ENCODE measurements at regions not wholly inside any gene's neighbourhood (a gene's known extent, or its start where the extent isn't known, plus 50 kb on each side); places are given as distances from the start of the nearest gene placed in this dataset.

DNA sequence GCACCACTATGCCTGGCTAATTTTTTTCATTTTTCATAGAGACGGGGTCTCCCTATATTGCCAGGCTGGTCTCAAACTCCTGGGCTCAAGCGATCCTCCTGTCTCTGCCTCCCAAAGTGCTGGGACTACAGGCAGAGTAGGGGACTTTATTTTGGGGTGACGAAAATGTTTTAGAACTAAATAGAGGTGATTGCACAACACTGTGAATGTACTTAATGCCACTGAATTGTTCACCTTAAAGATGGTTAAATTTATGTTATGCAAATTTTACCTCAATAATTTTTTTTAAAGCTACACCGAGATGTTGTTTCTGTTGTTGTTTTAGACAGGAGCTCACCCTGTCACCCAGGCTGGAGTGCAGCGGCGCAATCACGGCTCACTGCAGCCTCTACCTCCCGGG lies 111.9 kb upstream of the SEC14L1 start:
- ChIA-PET CTCF (ENCODE audit: partially characterized antibody) (interaction anchor here (1.5 kb wide), 1 partner anchor 27 kb away, joined by 5 read pairs; no protein-coding TSS in a partner anchor), POLR2A (ENCODE audit: partially characterized antibody) (no interaction called here)
- no peaks in the 10 kb centered on the region for H3K4me1 Mint-ChIP-seq
- Histone ChIP-seq H3K9me3 (ENCODE audit: control insufficient read depth in 1 of 2, low read length in 2 of 2) (peaks cover 0 to 8% of the 10 kb centered on the region in 2 donors), H3K4me1 (ENCODE audit: insufficient read depth, low read length) (no peaks in the 10 kb centered on the region), H3K27ac (ENCODE audit: low read depth, low read length) (no peak overlapping the region), H3K36me3 (ENCODE audit: insufficient read depth, low read length) (no peaks in the 10 kb centered on the region), H3K27me3 (ENCODE audit: insufficient read depth, low read length) (no peaks in the 10 kb centered on the region), H3K4me3 (ENCODE audit: low read length in 2 of 2) (no peak overlapping the region)
- intact Hi-C loops (cut with micrococcal nuclease) = no loop called here
- H3K27me3 Mint-ChIP-seq = peaks cover 0 to 4% of the 10 kb centered on the region in 2 donors
- no peak for DNase-seq
- H3K9me3 Mint-ChIP-seq = peaks cover 0 to 27% (median 10%) of the 10 kb centered on the region in 8 donors
- H3K36me3 Mint-ChIP-seq = peaks cover 0 to 9% of the 10 kb centered on the region in 2 donors
- H3K4me3 Mint-ChIP-seq = no peak overlapping the region
- H3K27ac Mint-ChIP-seq = no peak overlapping the region

DNA sequence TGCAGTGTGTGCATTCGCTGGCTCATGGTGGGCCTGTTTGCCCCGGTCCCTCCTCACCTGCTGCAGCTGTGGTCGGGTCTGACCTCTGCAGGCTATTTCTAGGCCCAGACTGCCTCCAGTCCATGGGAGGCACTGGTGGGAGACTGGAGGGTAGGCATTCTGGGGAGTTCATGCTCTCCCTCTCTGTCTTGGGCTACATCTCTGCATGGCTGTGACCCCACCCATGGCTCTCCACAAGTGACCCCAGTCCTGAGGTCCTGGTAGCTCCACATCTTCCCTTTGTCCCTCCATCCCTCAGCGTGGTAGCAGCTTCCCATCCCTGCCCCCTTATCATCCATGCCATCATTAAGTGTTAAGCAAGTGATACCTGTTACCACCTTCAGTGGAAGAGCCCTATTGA lies 107.8 kb upstream of the SEC14L1 start:
- peaks cover 0 to 8% of the 10 kb centered on the region in 2 donors for H3K9me3 ChIP-seq (ENCODE audit: control insufficient read depth in 1 of 2, low read length in 2 of 2)
- Mint-ChIP-seq H3K36me3 (peaks cover 0 to 3% of the 10 kb centered on the region in 2 donors), H3K4me3 (no peak overlapping the region), H3K27ac (no peak overlapping the region), H3K27me3 (peaks cover 3 to 15% of the 10 kb centered on the region in 2 donors), H3K4me1 (no peaks in the 10 kb centered on the region), H3K9me3 (peaks cover 0 to 14% (median 10%) of the 10 kb centered on the region in 8 donors)
- intact Hi-C loops (cut with micrococcal nuclease) = no loop called here
- H3K27ac ChIP-seq (ENCODE audit: low read depth, low read length) = no peak overlapping the region
- CTCF ChIA-PET (ENCODE audit: partially characterized antibody) = no interaction called here
- H3K4me3 ChIP-seq (ENCODE audit: low read length in 2 of 2) = no peak overlapping the region
- H3K4me1 ChIP-seq (ENCODE audit: insufficient read depth, low read length) = no peaks in the 10 kb centered on the region
- H3K27me3 ChIP-seq (ENCODE audit: insufficient read depth, low read length) = peaks cover 6% of the 10 kb centered on the region
- POLR2A ChIA-PET (ENCODE audit: partially characterized antibody) = no interaction called here
- DNase-seq = no peak
- H3K36me3 ChIP-seq (ENCODE audit: insufficient read depth, low read length) = no peaks in the 10 kb centered on the region

DNA sequence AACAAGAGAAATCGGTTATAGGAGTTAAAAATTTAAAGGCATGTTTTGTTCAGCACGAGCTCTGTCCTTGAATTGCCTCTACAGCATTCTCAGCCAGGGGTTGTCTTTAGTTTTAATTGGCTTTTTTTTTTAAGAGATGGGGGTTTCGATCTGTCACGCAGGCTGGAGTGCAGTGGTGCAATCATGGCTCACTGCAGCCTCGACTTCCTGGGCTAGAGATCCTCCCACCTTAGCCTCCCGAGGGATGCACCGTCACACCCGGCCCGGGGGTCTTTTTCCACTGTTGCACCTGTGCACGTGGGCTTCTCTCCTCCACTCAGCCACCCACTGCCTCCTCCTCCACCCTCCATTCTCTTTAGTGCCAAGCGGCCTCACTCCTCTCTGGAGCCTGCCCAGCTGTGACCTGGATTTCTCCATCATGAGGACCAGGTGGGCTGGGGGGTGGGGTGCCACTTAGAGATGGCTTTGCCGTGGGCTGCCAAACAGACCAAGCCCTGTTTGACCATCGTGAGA lies 106.8 kb upstream of the SEC14L1 start:
- POLR2A ChIA-PET (ENCODE audit: partially characterized antibody) = no interaction called here
- Mint-ChIP-seq H3K9me3 (peaks cover 0 to 14% (median 10%) of the 10 kb centered on the region in 8 donors), H3K36me3 (peaks cover 0 to 3% of the 10 kb centered on the region in 2 donors), H3K27ac (no peak overlapping the region), H3K4me1 (no peaks in the 10 kb centered on the region), H3K4me3 (no peak overlapping the region), H3K27me3 (peaks cover 3 to 15% of the 10 kb centered on the region in 2 donors)
- H3K4me3 ChIP-seq (ENCODE audit: low read length in 2 of 2) = no peak overlapping the region
- no peak overlapping the region for H3K27ac ChIP-seq (ENCODE audit: low read depth, low read length)
- H3K4me1 ChIP-seq (ENCODE audit: insufficient read depth, low read length) = no peaks in the 10 kb centered on the region
- H3K36me3 ChIP-seq (ENCODE audit: insufficient read depth, low read length) = no peaks in the 10 kb centered on the region
- CTCF ChIA-PET (ENCODE audit: partially characterized antibody) = no interaction called here
- DNase-seq = no peak
- peaks cover 0 to 8% of the 10 kb centered on the region in 2 donors for H3K9me3 ChIP-seq (ENCODE audit: control insufficient read depth in 1 of 2, low read length in 2 of 2)
- intact Hi-C loops (cut with micrococcal nuclease) = no loop called here
- peaks cover 6% of the 10 kb centered on the region for H3K27me3 ChIP-seq (ENCODE audit: insufficient read depth, low read length)

DNA sequence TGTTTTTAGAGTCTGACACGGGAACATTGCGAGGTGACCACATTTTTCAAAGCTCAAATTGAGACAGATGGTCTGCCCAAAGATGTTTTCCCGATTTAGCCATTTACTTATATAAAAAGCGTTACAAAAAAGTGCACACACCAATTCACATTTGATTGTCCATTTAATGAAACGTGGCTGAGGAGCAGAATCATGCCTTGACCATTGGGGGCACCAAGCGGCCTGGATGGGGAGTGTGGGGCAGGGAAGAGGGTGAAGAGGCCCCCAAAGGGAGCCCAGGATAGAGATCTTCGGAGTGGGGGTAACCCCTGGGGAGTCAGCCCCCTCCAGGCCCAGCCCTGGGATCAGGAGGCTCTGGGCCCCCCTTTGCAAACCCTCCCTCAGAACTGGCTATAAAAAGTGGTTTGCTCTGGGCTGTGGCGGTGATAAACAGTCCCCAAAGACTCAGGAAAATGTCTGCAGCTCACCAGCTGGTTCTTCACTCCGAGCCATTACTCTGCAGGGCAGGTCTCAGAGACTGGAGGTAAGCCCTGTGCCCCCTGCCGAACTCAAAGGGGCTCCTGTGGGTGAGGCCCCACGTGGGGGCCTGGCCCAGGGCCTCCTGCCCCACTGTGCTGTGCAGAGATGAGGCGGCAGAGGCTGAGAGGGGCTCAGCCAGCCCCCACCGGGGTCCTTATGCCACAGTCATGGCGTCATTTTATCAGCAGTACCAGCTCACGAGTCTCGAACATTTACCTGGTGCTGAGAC lies 105.9 kb upstream of the SEC14L1 start:
- Histone ChIP-seq H3K4me1 (ENCODE audit: insufficient read depth, low read length) (no peaks in the 10 kb centered on the region), H3K27me3 (ENCODE audit: insufficient read depth, low read length) (peaks cover 6% of the 10 kb centered on the region), H3K36me3 (ENCODE audit: insufficient read depth, low read length) (no peaks in the 10 kb centered on the region), H3K27ac (ENCODE audit: low read depth, low read length) (no peak overlapping the region), H3K4me3 (ENCODE audit: low read length in 2 of 2) (no peak overlapping the region), H3K9me3 (ENCODE audit: control insufficient read depth in 1 of 2, low read length in 2 of 2) (peaks cover 0 to 8% of the 10 kb centered on the region in 2 donors)
- no peak for DNase-seq
- Mint-ChIP-seq H3K36me3 (peaks cover 0 to 3% of the 10 kb centered on the region in 2 donors), H3K9me3 (peaks cover 0 to 14% (median 10%) of the 10 kb centered on the region in 8 donors), H3K4me1 (no peaks in the 10 kb centered on the region), H3K4me3 (no peak overlapping the region), H3K27me3 (peaks cover 4 to 19% of the 10 kb centered on the region in 2 donors), H3K27ac (no peak overlapping the region)
- ChIA-PET CTCF (ENCODE audit: partially characterized antibody) (interaction anchor here (3.9 kb wide), 1 partner anchor 22 kb away, joined by 13 read pairs; no protein-coding TSS in a partner anchor), POLR2A (ENCODE audit: partially characterized antibody) (no interaction called here)
- intact Hi-C loops (cut with micrococcal nuclease) = no loop called here

GRCh38 chr17:77035526-77035925 lies 105.2 kb upstream of the SEC14L1 start:
- Mint-ChIP-seq H3K27me3 (peaks cover 4 to 19% of the 10 kb centered on the region in 2 donors), H3K4me1 (no peaks in the 10 kb centered on the region), H3K27ac (no peak overlapping the region), H3K36me3 (peaks cover 0 to 3% of the 10 kb centered on the region in 2 donors), H3K9me3 (peaks cover 0 to 14% (median 10%) of the 10 kb centered on the region in 8 donors), H3K4me3 (no peak overlapping the region)
- Histone ChIP-seq H3K4me1 (ENCODE audit: insufficient read depth, low read length) (no peaks in the 10 kb centered on the region), H3K4me3 (ENCODE audit: low read length in 2 of 2) (no peak overlapping the region), H3K36me3 (ENCODE audit: insufficient read depth, low read length) (no peaks in the 10 kb centered on the region), H3K27ac (ENCODE audit: low read depth, low read length) (no peak overlapping the region), H3K27me3 (ENCODE audit: insufficient read depth, low read length) (peaks cover 6% of the 10 kb centered on the region), H3K9me3 (ENCODE audit: control insufficient read depth in 1 of 2, low read length in 2 of 2) (peaks cover 0 to 8% of the 10 kb centered on the region in 2 donors)
- no peak for DNase-seq
- ChIA-PET POLR2A (ENCODE audit: partially characterized antibody) (no interaction called here), CTCF (ENCODE audit: partially characterized antibody) (interaction anchor here (3.9 kb wide), 1 partner anchor 21 kb away, joined by 13 read pairs; no protein-coding TSS in a partner anchor)
- intact Hi-C loops (cut with micrococcal nuclease) = no loop called here

- Histone ChIP-seq H3K27me3 (ENCODE audit: insufficient read depth, low read length) (peaks cover 6% of the 10 kb centered on the region), H3K36me3 (ENCODE audit: insufficient read depth, low read length) (no peaks in the 10 kb centered on the region), H3K4me3 (ENCODE audit: low read length in 2 of 2) (no peak overlapping the region), H3K9me3 (ENCODE audit: control insufficient read depth in 1 of 2, low read length in 2 of 2) (peaks cover 0 to 8% of the 10 kb centered on the region in 2 donors), H3K4me1 (ENCODE audit: insufficient read depth, low read length) (no peaks in the 10 kb centered on the region), H3K27ac (ENCODE audit: low read depth, low read length) (no peak overlapping the region)
- Mint-ChIP-seq H3K9me3 (peaks cover 0 to 10% (median 5%) of the 10 kb centered on the region in 8 donors), H3K27me3 (peaks cover 4 to 19% of the 10 kb centered on the region in 2 donors), H3K4me3 (no peak overlapping the region), H3K27ac (no peak overlapping the region), H3K36me3 (peaks cover 0 to 3% of the 10 kb centered on the region in 2 donors), H3K4me1 (no peaks in the 10 kb centered on the region)
- DNase-seq = no peak
- CTCF ChIA-PET (ENCODE audit: partially characterized antibody) = interaction anchor here (3.9 kb wide), 1 partner anchor 20 kb away, joined by 13 read pairs; no protein-coding TSS in a partner anchor
- POLR2A ChIA-PET (ENCODE audit: partially characterized antibody) = no interaction called here
- intact Hi-C loops (cut with micrococcal nuclease) = no loop called here
These were observed 104.5 kb upstream of the SEC14L1 start for GRCh38 chr17:77036136-77036840.

DNA sequence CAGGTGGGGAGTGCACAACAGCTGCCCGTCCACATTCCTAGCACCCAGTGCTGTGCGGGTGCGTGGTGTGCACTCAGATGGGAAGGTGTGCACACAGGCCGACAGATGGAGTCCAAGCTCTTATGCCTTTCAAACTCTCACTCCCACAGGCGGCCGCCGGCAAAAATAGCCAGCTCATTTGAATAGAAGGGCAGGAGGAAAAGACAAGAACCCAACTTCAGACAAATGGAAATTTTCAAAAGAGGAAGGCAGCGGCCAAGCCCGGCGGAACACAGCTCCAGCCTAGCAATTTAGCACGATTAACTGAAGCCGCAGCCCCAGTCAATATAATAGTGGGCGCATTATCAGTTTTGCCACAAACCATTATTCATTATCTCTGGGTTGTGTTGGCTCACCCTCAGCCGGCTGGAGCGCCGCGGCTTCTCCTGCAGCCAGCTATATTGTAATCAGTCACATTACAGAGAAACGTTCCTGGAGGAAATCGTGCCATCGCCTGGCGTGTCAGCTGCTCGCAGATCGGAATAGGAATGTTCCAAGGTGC lies 103.9 kb upstream of the SEC14L1 start:
- H3K27ac Mint-ChIP-seq = no peak overlapping the region

More for the DNA sequence above, 103.9 kb upstream of the SEC14L1 start:
- CTCF ChIA-PET (ENCODE audit: partially characterized antibody) = interaction anchor here (3.9 kb wide), 1 partner anchor 20 kb away, joined by 13 read pairs; no protein-coding TSS in a partner anchor
- Histone ChIP-seq H3K27ac (ENCODE audit: low read depth, low read length) (no peak overlapping the region), H3K4me3 (ENCODE audit: low read length in 2 of 2) (no peak overlapping the region), H3K9me3 (ENCODE audit: control insufficient read depth in 1 of 2, low read length in 2 of 2) (peaks cover 0 to 3% of the 10 kb centered on the region in 2 donors), H3K4me1 (ENCODE audit: insufficient read depth, low read length) (no peaks in the 10 kb centered on the region), H3K36me3 (ENCODE audit: insufficient read depth, low read length) (no peaks in the 10 kb centered on the region), H3K27me3 (ENCODE audit: insufficient read depth, low read length) (peaks cover 6% of the 10 kb centered on the region)
- POLR2A ChIA-PET (ENCODE audit: partially characterized antibody) = no interaction called here
- DNase-seq = no peak
- H3K4me1 Mint-ChIP-seq = no peaks in the 10 kb centered on the region
- H3K4me3 Mint-ChIP-seq = no peak overlapping the region
- intact Hi-C loops (cut with micrococcal nuclease) = no loop called here
- peaks cover 0 to 6% (median 2%) of the 10 kb centered on the region in 8 donors for H3K9me3 Mint-ChIP-seq
- peaks cover 4 to 19% of the 10 kb centered on the region in 2 donors for H3K27me3 Mint-ChIP-seq
- peaks cover 0 to 3% of the 10 kb centered on the region in 2 donors for H3K36me3 Mint-ChIP-seq
